LNCAP (cell line): ENCODE measurements at regions not wholly inside any gene's neighbourhood (a gene's known extent, or its start where the extent isn't known, plus 50 kb on each side); places are given as distances from the start of the nearest gene placed in this dataset.

Experiments
- CTCF ChIP-seq: fragments of 450-650 bp; IDR thresholded peaks from 2 replicates; pipeline ENCODE4 v1.5.1; 2017; ENCODE audit warnings: mild to moderate bottlenecking

- no peak for TF ChIP-seq CTCF
These were observed 1750.0 kb downstream of the PCDH7 start for GRCh38 chr4:32470087-32470585.

GRCh38 chr4:32472918-32473317, 1752.7 kb downstream of the PCDH7 start:
- TF ChIP-seq CTCF: no peak

GRCh38 chr4:32475710-32476109, 1755.5 kb downstream of the PCDH7 start:
- no peak for TF ChIP-seq CTCF

- no peak for TF ChIP-seq CTCF
These were observed 1757.3 kb downstream of the PCDH7 start for GRCh38 chr4:32477518-32477917.

GRCh38 chr4:32485956-32486355, 1765.8 kb downstream of the PCDH7 start:
- no peak for TF ChIP-seq CTCF

GRCh38 chr4:32488690-32489089, 1768.5 kb downstream of the PCDH7 start:
- no peak for TF ChIP-seq CTCF

GRCh38 chr4:32499171-32499570, 1779.0 kb downstream of the PCDH7 start:
- TF ChIP-seq CTCF: no peak

GRCh38 chr4:32503241-32503640, 1783.1 kb downstream of the PCDH7 start:
- no peak for TF ChIP-seq CTCF
